SK-N-SH treated with all-trans-retinoic acid at 6 μM for 48 hours (cell line): ENCODE measurements at regions not wholly inside any gene's neighbourhood (a gene's known extent, or its start where the extent isn't known, plus 50 kb on each side); places are given as distances from the start of the nearest gene placed in this dataset.

ENCODE experiments used
- ZC3H10 ChIP-seq: fragments of 250-450 bp; sonication (Bioruptor Pico); IDR thresholded peaks from 2 replicates; pipeline ENCODE4 v1.5.1; 2021; ENCODE audit warnings: mild to moderate bottlenecking, moderate library complexity
- ZFP3 ChIP-seq: fragments of 250-450 bp; sonication (Bioruptor Pico); IDR thresholded peaks from 2 replicates; pipeline ENCODE4 v1.5.0; 2020; ENCODE audit warnings: mild to moderate bottlenecking, moderate library complexity
- TF ChIP-seq, protein P1 (sequence below): fragments of 250-450 bp; sonication (Bioruptor Pico); IDR thresholded peaks from 2 replicates; pipeline ENCODE4 v1.8.0; 2020; ENCODE audit warnings: mild to moderate bottlenecking, moderate library complexity, borderline replicate concordance
- TF ChIP-seq, protein P2 (sequence below): fragments of 250-450 bp; sonication (Bioruptor Pico); IDR thresholded peaks from 2 replicates; pipeline ENCODE4 v1.5.1; 2020; ENCODE audit warnings: low read depth, mild to moderate bottlenecking, moderate library complexity

DNA sequence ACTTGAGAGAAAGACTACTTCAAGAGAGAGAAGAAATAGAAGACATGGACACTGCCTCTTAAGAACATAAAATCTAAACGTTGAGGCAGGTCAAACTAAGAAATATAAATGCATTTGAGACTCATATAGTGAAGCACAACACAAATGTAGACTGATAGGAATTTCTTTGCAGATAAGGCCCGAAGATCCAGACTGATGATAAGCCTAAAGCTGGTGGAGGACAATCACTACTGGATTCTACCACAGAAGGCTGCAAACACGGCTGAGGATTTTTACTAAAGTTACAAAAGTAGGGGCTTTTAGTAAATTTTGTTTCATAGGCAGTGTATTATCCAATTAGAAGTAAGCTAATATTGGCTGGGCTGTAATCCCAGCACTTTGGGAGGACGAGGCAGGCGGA is 278.3 kb downstream of the RAP2B start:
- TF ChIP-seq ZFP3 (CRISPR knock-in tag) (no peak), ZC3H10 (CRISPR knock-in tag) (no peak)
- TF ChIP-seq, protein P1, sequence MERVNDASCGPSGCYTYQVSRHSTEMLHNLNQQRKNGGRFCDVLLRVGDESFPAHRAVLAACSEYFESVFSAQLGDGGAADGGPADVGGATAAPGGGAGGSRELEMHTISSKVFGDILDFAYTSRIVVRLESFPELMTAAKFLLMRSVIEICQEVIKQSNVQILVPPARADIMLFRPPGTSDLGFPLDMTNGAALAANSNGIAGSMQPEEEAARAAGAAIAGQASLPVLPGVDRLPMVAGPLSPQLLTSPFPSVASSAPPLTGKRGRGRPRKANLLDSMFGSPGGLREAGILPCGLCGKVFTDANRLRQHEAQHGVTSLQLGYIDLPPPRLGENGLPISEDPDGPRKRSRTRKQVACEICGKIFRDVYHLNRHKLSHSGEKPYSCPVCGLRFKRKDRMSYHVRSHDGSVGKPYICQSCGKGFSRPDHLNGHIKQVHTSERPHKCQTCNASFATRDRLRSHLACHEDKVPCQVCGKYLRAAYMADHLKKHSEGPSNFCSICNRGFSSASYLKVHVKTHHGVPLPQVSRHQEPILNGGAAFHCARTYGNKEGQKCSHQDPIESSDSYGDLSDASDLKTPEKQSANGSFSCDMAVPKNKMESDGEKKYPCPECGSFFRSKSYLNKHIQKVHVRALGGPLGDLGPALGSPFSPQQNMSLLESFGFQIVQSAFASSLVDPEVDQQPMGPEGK (CRISPR knock-in tag) = no peak
- TF ChIP-seq, protein P2, sequence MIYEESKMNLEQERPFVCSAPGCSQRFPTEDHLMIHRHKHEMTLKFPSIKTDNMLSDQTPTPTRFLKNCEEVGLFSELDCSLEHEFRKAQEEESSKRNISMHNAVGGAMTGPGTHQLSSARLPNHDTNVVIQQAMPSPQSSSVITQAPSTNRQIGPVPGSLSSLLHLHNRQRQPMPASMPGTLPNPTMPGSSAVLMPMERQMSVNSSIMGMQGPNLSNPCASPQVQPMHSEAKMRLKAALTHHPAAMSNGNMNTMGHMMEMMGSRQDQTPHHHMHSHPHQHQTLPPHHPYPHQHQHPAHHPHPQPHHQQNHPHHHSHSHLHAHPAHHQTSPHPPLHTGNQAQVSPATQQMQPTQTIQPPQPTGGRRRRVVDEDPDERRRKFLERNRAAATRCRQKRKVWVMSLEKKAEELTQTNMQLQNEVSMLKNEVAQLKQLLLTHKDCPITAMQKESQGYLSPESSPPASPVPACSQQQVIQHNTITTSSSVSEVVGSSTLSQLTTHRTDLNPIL (CRISPR knock-in tag) = no peak
